K562 (cell line): ENCODE measurements at regions not wholly inside any gene's neighbourhood (a gene's known extent, or its start where the extent isn't known, plus 50 kb on each side); places are given as distances from the start of the nearest gene placed in this dataset.

Source experiments
- ATAC-seq: fragments of 200-7000 bp; cut with Tn5 transposase; 3 replicates; pipeline ENCODE4 v1.9.1; 2020; ENCODE audit warnings: moderate library complexity
- BruUV-seq: library from RNA; stranded (reverse); fragments of 400-500 nt; replicated peaks from 2 replicates; lab custom pipeline; 2021; lab: Mats Ljungman, UMichigan
- CTCF ChIA-PET: fragments of 300-600 bp; formaldehyde crosslinking; extraction: SDS; loops from one replicate; lab custom pipeline; 2021; ENCODE audit warnings: low intra/inter-chr PET ratio; lab: Yijun Ruan, JAX
- POLR2A ChIA-PET: fragments of 300-600, 350-650 bp; sonication (Branson Sonifier 250); formaldehyde crosslinking; extraction: SDS; loops from one replicate; lab custom pipeline; 2021; ENCODE audit warnings: antibody characterized with exemption, inconsistent platforms; lab: Yijun Ruan, JAX
- DNase-seq, 4 experiments: peaks; one replicate each; pipeline versions ENCODE4 v3.0.0 to v3.0.0-alpha.2; 2011 to 2018; ENCODE audit warnings: low spot score in 3 of 4, mixed read lengths in 3 of 4; ENCODE audit errors: extremely low read depth in 1 of 4
- FAIRE-seq: peaks from 2 replicates; lab custom pipeline; 2011; peaks lifted over from hg19 to GRCh38; lab: Jason Lieb, UNC
- H2AFZ ChIP-seq: 2 replicates; pipeline ENCODE4 v1.6.0; 2011; ENCODE audit warnings: low read depth, low read length, control low read depth, inconsistent platforms
- H3K27ac ChIP-seq: fragments of 200-600 bp; 3 replicates; pipeline ENCODE4 v1.8.0; 2011; ENCODE audit warnings: low read depth, mild to moderate bottlenecking, control low read depth, inconsistent platforms, low read length, moderate library complexity, mixed read lengths; ENCODE audit errors: extremely low read depth
- H3K27me3 ChIP-seq, 2 experiments: fragments of 300-600 bp in 1 of 2; 2 replicates in 1 of 2; 3 replicates in 1 of 2; pipeline versions ENCODE4 v1.6.0 to v1.8.0; 2011; ENCODE audit warnings: inconsistent platforms in 2 of 2, low read length in 2 of 2, mild to moderate bottlenecking in 1 of 2, mixed read lengths in 1 of 2, moderate library complexity in 1 of 2; ENCODE audit not compliant: control insufficient read depth in 2 of 2, insufficient read depth in 2 of 2
- H3K36me3 ChIP-seq: fragments of 300-600 bp; 3 replicates; pipeline ENCODE4 v1.8.0; 2011; ENCODE audit warnings: mild to moderate bottlenecking, low read length, inconsistent platforms; ENCODE audit not compliant: control insufficient read depth, insufficient read depth
- H3K4me1 ChIP-seq, 2 experiments: fragments of 200-600 bp in 1 of 2; replicated peaks in 1 of 2; 2 replicates in 1 of 2; 3 replicates in 1 of 2; pipeline versions ENCODE4 v1.5.1 to v1.8.0; 2011; ENCODE audit warnings: inconsistent platforms in 2 of 2, low read length in 2 of 2, mild to moderate bottlenecking in 1 of 2, mixed read lengths in 1 of 2, moderate library complexity in 1 of 2; ENCODE audit not compliant: control insufficient read depth in 2 of 2, insufficient read depth in 2 of 2
- H3K4me2 ChIP-seq: 2 replicates; pipeline ENCODE4 v1.6.1; 2011; ENCODE audit warnings: low read length, control low read depth, inconsistent platforms, mixed read lengths; ENCODE audit not compliant: insufficient read depth
- H3K4me3 ChIP-seq: fragments of 200-600 bp; sonication (generic), shearing (Covaris generic); 2 replicates; pipeline ENCODE4 v1.5.1; 2016; ENCODE audit warnings: control low read depth, inconsistent platforms
- H3K79me2 ChIP-seq: fragments of 200-600 bp; 3 replicates; pipeline ENCODE4 v1.8.0; 2011; ENCODE audit warnings: low read length, inconsistent platforms; ENCODE audit not compliant: control insufficient read depth, insufficient read depth
- H3K9ac ChIP-seq, 2 experiments: 2 replicates each; pipeline versions ENCODE4 v1.6.0 to v1.6.1; 2011; ENCODE audit warnings: low read depth in 2 of 2, low read length in 2 of 2, control low read depth in 1 of 2, inconsistent platforms in 1 of 2, mild to moderate bottlenecking in 1 of 2, mixed read lengths in 1 of 2; ENCODE audit not compliant: insufficient read depth in 1 of 2
- H3K9me1 ChIP-seq: one replicate; pipeline ENCODE4 v1.6.0; 2011; ENCODE audit warnings: inconsistent platforms, mild to moderate bottlenecking, low read length, moderate library complexity; ENCODE audit not compliant: control insufficient read depth, insufficient read depth
- H3K9me3 ChIP-seq: replicated peaks from 2 replicates; pipeline ENCODE4 v1.5.1; 2011; ENCODE audit warnings: low read depth, low read length, inconsistent platforms; ENCODE audit not compliant: control insufficient read depth, insufficient read depth
- H4K20me1 ChIP-seq: replicated peaks from 2 replicates; pipeline ENCODE4 v1.6.1; 2011; ENCODE audit warnings: low read length, inconsistent platforms, mixed read lengths; ENCODE audit not compliant: control insufficient read depth, insufficient read depth
- DMBX1 ChIP-seq: fragments of 250-450 bp; sonication (Bioruptor Pico); IDR thresholded peaks from 2 replicates; pipeline ENCODE4 v1.8.0; 2022; ENCODE audit warnings: inconsistent platforms, mild to moderate bottlenecking, moderate library complexity, borderline replicate concordance
- EP400 ChIP-seq: fragments of 450-650 bp; IDR thresholded peaks from 2 replicates; pipeline ENCODE4 v1.6.1; 2017; ENCODE audit warnings: antibody characterized with exemption, mild to moderate bottlenecking, moderate library complexity
- GTF2A2 ChIP-seq: IDR thresholded peaks from 2 replicates; pipeline ENCODE4 v1.6.1; 2016; ENCODE audit warnings: mild to moderate bottlenecking, missing genetic modification characterization, missing compliant biosample characterization
- HDAC2 ChIP-seq: fragments of 450-650 bp; IDR thresholded peaks from 2 replicates; pipeline ENCODE4 v1.6.1; 2016; ENCODE audit warnings: mild to moderate bottlenecking
- MYC ChIP-seq, 2 experiments: fragments of 250-450 bp in 1 of 2; sonication (Bioruptor Pico) in 1 of 2; IDR thresholded peaks; 2 replicates each; pipeline versions ENCODE4 v1.5.1 to v1.6.1; 2012 to 2021; ENCODE audit warnings: low read depth in 2 of 2, borderline replicate concordance in 1 of 2, improper control_type of control experiment in 1 of 2, low read length in 1 of 2, mild to moderate bottlenecking in 1 of 2, moderate library complexity in 1 of 2
- RREB1 ChIP-seq: fragments of 250-450 bp; sonication (Bioruptor Pico); IDR thresholded peaks from 2 replicates; pipeline ENCODE4 v1.4.0; 2020
- TCF7L2 ChIP-seq: fragments of 150-350 bp; IDR thresholded peaks from 2 replicates; pipeline ENCODE4 v1.6.1; 2016; ENCODE audit warnings: low read depth, mild to moderate bottlenecking, low read length, moderate library complexity
- ZEB2 ChIP-seq: fragments of 450-650 bp; IDR thresholded peaks from 2 replicates; pipeline ENCODE4 v1.6.1; 2016
- ZNF133 ChIP-seq: fragments of 250-450 bp; sonication (Bioruptor Pico); IDR thresholded peaks from 2 replicates; pipeline ENCODE4 v1.4.0; 2020; ENCODE audit warnings: mild to moderate bottlenecking
- ZNF140 ChIP-seq: fragments of 250-450 bp; sonication (Bioruptor Pico); IDR thresholded peaks from 2 replicates; pipeline ENCODE4 v1.8.0; 2021; ENCODE audit warnings: moderate library complexity, mild to moderate bottlenecking, inconsistent platforms
- ZNF395 ChIP-seq: fragments of 200-800 bp; sonication (Bioruptor generic); IDR thresholded peaks from 2 replicates; pipeline ENCODE4 v1.6.1; 2017; ENCODE audit warnings: missing genetic modification characterization, missing compliant biosample characterization
- WGBS: fragments of 100-300 bp; shearing (Covaris generic); methylation state at CpG from one replicate; pipeline ENCODE4 v1.1.6; 2016; ENCODE audit warnings: low coverage, mixed read lengths; ENCODE audit not compliant: insufficient coverage; ENCODE audit errors: missing lambda C conversion rate; 5-methylcytosine and 5-hydroxymethylcytosine counted together
- in situ Hi-C: fragments of 300-500 bp; cut with MboI; formaldehyde crosslinking; loops from 4 replicates; pipeline ENCODE4 v1.15.0; 2018; ENCODE audit warnings: inconsistent platforms, mixed read lengths
- intact Hi-C: fragments of 100-400 bp; cut with micrococcal nuclease; formaldehyde crosslinking; loops from 2 replicates; pipeline ENCODE4 v1.14.2; 2022

- FAIRE-seq: no peak
- no peaks in the 10 kb centered on the region for H3K9me1 ChIP-seq
- WGBS: 0% methylated on average over 3 of the region's 3 CpGs
- H3K36me3 ChIP-seq: no peaks in the 10 kb centered on the region
- no peak for DNase-seq
- ChIA-PET POLR2A (interaction anchor here (1.0 kb wide), 1 partner anchor 10 kb away, joined by 3 read pairs; no protein-coding TSS in a partner anchor), CTCF (no interaction called here)
- no peak overlapping the region for H3K27ac ChIP-seq
- in situ Hi-C loops: no loop called here
- H3K27me3 ChIP-seq: no peaks in the 10 kb centered on the region
- BruUV-seq: no TSS peak
- no peak overlapping the region for H3K4me2 ChIP-seq
- H3K9ac ChIP-seq: no peak overlapping the region
- no peaks in the 10 kb centered on the region for H4K20me1 ChIP-seq
- no peaks in the 10 kb centered on the region for H3K79me2 ChIP-seq
- TF ChIP-seq ZEB2: no peak
- no peak for TF ChIP-seq ZNF140 (CRISPR knock-in tag)
- TF ChIP-seq DMBX1 (CRISPR knock-in tag): no peak
- no peak for TF ChIP-seq EP400
- no peak for TF ChIP-seq ZNF395 (CRISPR knock-in tag)
- no peak for TF ChIP-seq ZNF133
- no peak for TF ChIP-seq HDAC2
- TF ChIP-seq TCF7L2: no peak
- TF ChIP-seq GTF2A2: no peak
- TF ChIP-seq MYC (IDR thresholded peaks at IDR 0.05; ENCODE audit: low read depth, low read length): no peak
- no peak for TF ChIP-seq MYC (CRISPR knock-in tag; IDR thresholded peaks at IDR 0.05; ENCODE audit: borderline replicate concordance, low read depth)
- TF ChIP-seq RREB1: no peak
- ATAC-seq: no peak
- no peak overlapping the region for H2AFZ ChIP-seq
- intact Hi-C loops: no loop called here
- no peak overlapping the region for H3K4me3 ChIP-seq
- H3K9me3 ChIP-seq: no peaks in the 10 kb centered on the region
- H3K4me1 ChIP-seq: no peaks in the 10 kb centered on the region
Measured at GRCh38 chrX:69379412-69379811, 124.7 kb upstream of the NALF2 start.
